ENCODE measurements at regions not wholly inside any gene's neighbourhood (a gene's known extent, or its start where the extent isn't known, plus 50 kb on each side); places are given as distances from the start of the nearest gene placed in this dataset.

GRCh38 chr5:3899093-3899492 is 303.5 kb downstream of the IRX1 start:
- TF ChIP-seq ZNF146 (tag by site-specific recombination; IDR thresholded peaks at IDR 0.05) (no peak), ZNF664 (tag by site-specific recombination; IDR thresholded peaks at IDR 0.05) (no peak), ZNF514 (tag by site-specific recombination; IDR thresholded peaks at IDR 0.05) (no peak)
